B cell (primary cell): ENCODE measurements at regions not wholly inside any gene's neighbourhood (a gene's known extent, or its start where the extent isn't known, plus 50 kb on each side); places are given as distances from the start of the nearest gene placed in this dataset.

Source experiments
- CTCF ChIP-seq: fragments of 200-600 bp; IDR thresholded peaks from one replicate; pipeline ENCODE4 v1.8.0; 2022; ENCODE audit warnings: antibody characterized with exemption, mild to moderate bottlenecking
- EZH2 ChIP-seq: IDR thresholded peaks from 2 replicates; pipeline ENCODE4 v1.6.1; 2012; ENCODE audit warnings: borderline replicate concordance, low read depth, mild to moderate bottlenecking, moderate library complexity, low read length; ENCODE audit not compliant: insufficient read depth, poor library complexity, severe bottlenecking

GRCh38 chr1:54485416-54485815, 62.6 kb upstream of the ACOT11 start:
- TF ChIP-seq CTCF (no peak), EZH2 (no peak)
